ENCODE measurements at regions not wholly inside any gene's neighbourhood (a gene's known extent, or its start where the extent isn't known, plus 50 kb on each side); places are given as distances from the start of the nearest gene placed in this dataset.

DNA sequence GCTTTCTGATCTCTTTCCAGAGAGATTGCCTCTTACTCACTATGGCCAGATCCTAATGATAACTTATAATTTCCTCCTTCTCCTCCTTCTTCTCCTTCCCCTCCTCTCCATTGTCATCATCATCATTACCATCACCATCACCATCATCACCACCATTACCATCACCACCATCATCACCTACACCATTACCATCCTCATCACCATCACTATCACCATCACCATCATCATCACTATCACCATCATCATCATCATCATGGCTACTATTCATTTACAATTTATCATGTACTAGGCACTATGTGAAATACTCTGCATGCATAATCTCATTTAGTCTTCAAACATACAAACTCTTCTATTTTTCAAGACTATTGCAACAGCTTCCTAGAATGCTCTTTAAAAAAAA, 540.9 kb upstream of the C16orf82 start:
- Histone ChIP-seq H3K79me2 (ENCODE audit: control insufficient read depth, insufficient read depth, low read length) (no peaks in the 10 kb centered on the region), H3K4me3 (replicated peaks in 1 of 4; ENCODE audit: control extremely low read depth in 1 of 4, insufficient read depth in 1 of 4, low read depth in 3 of 4, low read length in 4 of 4) (no peak overlapping the region), H4K20me1 (ENCODE audit: control insufficient read depth, extremely low read depth, insufficient read depth, low read length) (no peaks in the 10 kb centered on the region), H3K4me2 (ENCODE audit: extremely low read depth, insufficient read depth, low read length) (no peak overlapping the region), H3K36me3 (ENCODE audit: control insufficient read depth, insufficient read depth, low read length) (no peaks in the 10 kb centered on the region), H3K27me3 (ENCODE audit: control insufficient read depth, insufficient read depth, low read length) (no peaks in the 10 kb centered on the region), H3K27ac (ENCODE audit: insufficient read depth, low read length) (no peak overlapping the region), H2AFZ (ENCODE audit: low read length) (no peak overlapping the region), H3K4me1 (ENCODE audit: control insufficient read depth, extremely low read depth, insufficient read depth, low read length) (no peaks in the 10 kb centered on the region), H3K9ac (ENCODE audit: insufficient read depth, low read length) (no peak overlapping the region), H3K9me3 (ENCODE audit: control insufficient read depth, insufficient read depth, low read depth, low read length) (no peaks in the 10 kb centered on the region)
- no peak for TF ChIP-seq EZH2 (IDR thresholded peaks at IDR 0.05; ENCODE audit: low read length, missing control alignments)
- TF ChIP-seq, protein P1, sequence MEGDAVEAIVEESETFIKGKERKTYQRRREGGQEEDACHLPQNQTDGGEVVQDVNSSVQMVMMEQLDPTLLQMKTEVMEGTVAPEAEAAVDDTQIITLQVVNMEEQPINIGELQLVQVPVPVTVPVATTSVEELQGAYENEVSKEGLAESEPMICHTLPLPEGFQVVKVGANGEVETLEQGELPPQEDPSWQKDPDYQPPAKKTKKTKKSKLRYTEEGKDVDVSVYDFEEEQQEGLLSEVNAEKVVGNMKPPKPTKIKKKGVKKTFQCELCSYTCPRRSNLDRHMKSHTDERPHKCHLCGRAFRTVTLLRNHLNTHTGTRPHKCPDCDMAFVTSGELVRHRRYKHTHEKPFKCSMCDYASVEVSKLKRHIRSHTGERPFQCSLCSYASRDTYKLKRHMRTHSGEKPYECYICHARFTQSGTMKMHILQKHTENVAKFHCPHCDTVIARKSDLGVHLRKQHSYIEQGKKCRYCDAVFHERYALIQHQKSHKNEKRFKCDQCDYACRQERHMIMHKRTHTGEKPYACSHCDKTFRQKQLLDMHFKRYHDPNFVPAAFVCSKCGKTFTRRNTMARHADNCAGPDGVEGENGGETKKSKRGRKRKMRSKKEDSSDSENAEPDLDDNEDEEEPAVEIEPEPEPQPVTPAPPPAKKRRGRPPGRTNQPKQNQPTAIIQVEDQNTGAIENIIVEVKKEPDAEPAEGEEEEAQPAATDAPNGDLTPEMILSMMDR (conservative IDR thresholded peaks at IDR 0.05 in 1 of 2, IDR thresholded peaks at IDR 0.05 in 1 of 2; ENCODE audit: low read depth in 1 of 2, low read length in 2 of 2): no peak
- no peak for DNase-seq (ENCODE audit: low read depth in 2 of 2)

DNA sequence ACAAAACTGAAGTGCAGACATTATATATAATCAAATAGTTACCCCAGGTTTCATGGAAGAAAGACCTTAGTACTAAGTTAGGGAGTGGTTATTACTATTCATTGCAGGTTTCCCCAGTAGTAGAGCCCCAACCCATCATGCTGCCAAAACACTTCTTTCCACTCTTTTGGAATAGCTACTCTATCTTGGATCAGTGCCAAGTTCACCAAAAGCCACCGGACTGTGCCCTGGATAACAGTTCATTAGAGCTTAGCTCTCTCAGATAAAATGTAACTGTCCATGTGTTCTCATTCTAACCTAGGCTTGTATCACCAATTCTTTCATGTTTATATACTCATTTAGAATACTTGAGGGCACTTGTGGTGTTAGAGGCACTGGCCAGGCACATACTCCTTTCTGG, 540.1 kb upstream of the C16orf82 start:
- DNase-seq (ENCODE audit: low read depth in 2 of 2): no peak
- no peak overlapping the region for H3K9ac ChIP-seq (ENCODE audit: insufficient read depth, low read length)
- no peaks in the 10 kb centered on the region for H3K36me3 ChIP-seq (ENCODE audit: control insufficient read depth, insufficient read depth, low read length)
- no peak overlapping the region for H3K4me3 ChIP-seq (replicated peaks in 1 of 4; ENCODE audit: control extremely low read depth in 1 of 4, insufficient read depth in 1 of 4, low read depth in 3 of 4, low read length in 4 of 4)
- no peak overlapping the region for H2AFZ ChIP-seq (ENCODE audit: low read length)
- H4K20me1 ChIP-seq (ENCODE audit: control insufficient read depth, extremely low read depth, insufficient read depth, low read length): no peaks in the 10 kb centered on the region
- no peak overlapping the region for H3K27ac ChIP-seq (ENCODE audit: insufficient read depth, low read length)
- H3K9me3 ChIP-seq (ENCODE audit: control insufficient read depth, insufficient read depth, low read depth, low read length): no peaks in the 10 kb centered on the region
- TF ChIP-seq, protein P1 (conservative IDR thresholded peaks at IDR 0.05 in 1 of 2, IDR thresholded peaks at IDR 0.05 in 1 of 2; ENCODE audit: low read depth in 1 of 2, low read length in 2 of 2): no peak
- TF ChIP-seq EZH2 (IDR thresholded peaks at IDR 0.05; ENCODE audit: low read length, missing control alignments): no peak
- H3K79me2 ChIP-seq (ENCODE audit: control insufficient read depth, insufficient read depth, low read length): no peaks in the 10 kb centered on the region
- H3K4me2 ChIP-seq (ENCODE audit: extremely low read depth, insufficient read depth, low read length): no peak overlapping the region
- no peaks in the 10 kb centered on the region for H3K4me1 ChIP-seq (ENCODE audit: control insufficient read depth, extremely low read depth, insufficient read depth, low read length)
- H3K27me3 ChIP-seq (ENCODE audit: control insufficient read depth, insufficient read depth, low read length): no peaks in the 10 kb centered on the region

DNA sequence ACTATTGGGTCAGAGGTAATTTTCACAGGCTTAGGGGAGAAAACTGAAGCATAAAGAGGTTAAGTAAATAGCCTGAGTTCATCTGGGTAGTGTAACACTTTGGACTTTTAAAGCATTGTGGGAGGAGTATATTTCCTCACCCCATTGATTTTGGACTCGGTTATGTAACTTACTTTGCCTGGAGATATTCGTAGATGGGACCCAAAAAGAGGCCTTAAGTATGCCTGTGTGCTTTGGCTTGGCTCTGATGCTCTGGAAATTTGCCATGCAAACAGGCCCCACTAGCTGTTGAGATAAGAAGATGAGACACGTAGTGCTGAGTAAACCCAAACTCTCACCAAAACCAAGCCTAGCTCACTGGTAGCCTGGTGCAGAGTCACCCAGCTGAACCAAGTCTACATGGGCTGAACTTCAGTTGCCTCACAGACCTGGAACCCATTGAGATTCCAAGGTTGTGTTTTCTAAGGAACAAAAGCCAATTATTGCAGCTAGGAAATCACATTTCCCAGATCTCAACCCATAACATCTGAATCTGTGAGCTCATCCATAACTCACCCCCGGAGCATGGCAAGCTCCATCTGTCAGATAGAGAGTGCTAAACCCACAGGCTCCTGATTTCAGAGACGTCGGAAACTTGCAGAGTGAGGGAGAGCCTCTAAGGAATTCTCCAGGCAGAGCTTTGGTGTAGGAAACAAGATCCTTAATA, 536.0 kb upstream of the C16orf82 start:
- TF ChIP-seq, protein P1 (conservative IDR thresholded peaks at IDR 0.05 in 1 of 2, IDR thresholded peaks at IDR 0.05 in 1 of 2; ENCODE audit: low read depth in 1 of 2, low read length in 2 of 2): no peak
- no peak for TF ChIP-seq EZH2 (IDR thresholded peaks at IDR 0.05; ENCODE audit: low read length, missing control alignments)
- Histone ChIP-seq H3K4me3 (replicated peaks in 1 of 4; ENCODE audit: control extremely low read depth in 1 of 4, insufficient read depth in 1 of 4, low read depth in 3 of 4, low read length in 4 of 4) (no peak overlapping the region), H4K20me1 (ENCODE audit: control insufficient read depth, extremely low read depth, insufficient read depth, low read length) (no peaks in the 10 kb centered on the region), H3K4me2 (ENCODE audit: extremely low read depth, insufficient read depth, low read length) (no peak overlapping the region), H3K4me1 (ENCODE audit: control insufficient read depth, extremely low read depth, insufficient read depth, low read length) (no peaks in the 10 kb centered on the region), H2AFZ (ENCODE audit: low read length) (no peak overlapping the region), H3K9me3 (ENCODE audit: control insufficient read depth, insufficient read depth, low read depth, low read length) (no peaks in the 10 kb centered on the region), H3K36me3 (ENCODE audit: control insufficient read depth, insufficient read depth, low read length) (no peaks in the 10 kb centered on the region), H3K27me3 (ENCODE audit: control insufficient read depth, insufficient read depth, low read length) (no peaks in the 10 kb centered on the region), H3K27ac (ENCODE audit: insufficient read depth, low read length) (no peak overlapping the region), H3K79me2 (ENCODE audit: control insufficient read depth, insufficient read depth, low read length) (no peaks in the 10 kb centered on the region), H3K9ac (ENCODE audit: insufficient read depth, low read length) (no peak overlapping the region)
- no peak for DNase-seq (ENCODE audit: low read depth in 2 of 2)

Data from fibroblast of lung (primary cell).